GM12878 (cell line): ENCODE measurements at regions not wholly inside any gene's neighbourhood (a gene's known extent, or its start where the extent isn't known, plus 50 kb on each side); places are given as distances from the start of the nearest gene placed in this dataset.

ENCODE experiments used
- ESRRA ChIP-seq: IDR thresholded peaks from 2 replicates; pipeline ENCODE4 v1.6.1; 2012; ENCODE audit warnings: mild to moderate bottlenecking, low read length, improper control_type of control experiment
- HCFC1 ChIP-seq: fragments of 150-350 bp; IDR thresholded peaks from 2 replicates; pipeline ENCODE4 v1.6.1; 2014; ENCODE audit warnings: low read length
- POLR2AphosphoS5 ChIP-seq: IDR thresholded peaks from 2 replicates; pipeline ENCODE4 v1.6.1; 2011; ENCODE audit warnings: mild to moderate bottlenecking, low read length, inconsistent platforms
- SP1 ChIP-seq: IDR thresholded peaks from one replicate; pipeline ENCODE4 v1.6.1; 2011; ENCODE audit warnings: low read depth, low read length
- TF ChIP-seq, protein P1 (sequence below), 3 experiments: IDR thresholded peaks in 2 of 3; conservative IDR thresholded peaks in 1 of 3; 2 replicates each; pipeline ENCODE4 v1.5.1; 2011; ENCODE audit warnings: low read depth in 3 of 3, low read length in 3 of 3, mild to moderate bottlenecking in 3 of 3, control low read depth in 2 of 3, moderate library complexity in 2 of 3, inconsistent platforms in 1 of 3, mixed read lengths in 1 of 3; ENCODE audit not compliant: control insufficient read depth in 2 of 3, insufficient read depth in 1 of 3; ENCODE audit errors: extremely low read depth in 1 of 3

DNA sequence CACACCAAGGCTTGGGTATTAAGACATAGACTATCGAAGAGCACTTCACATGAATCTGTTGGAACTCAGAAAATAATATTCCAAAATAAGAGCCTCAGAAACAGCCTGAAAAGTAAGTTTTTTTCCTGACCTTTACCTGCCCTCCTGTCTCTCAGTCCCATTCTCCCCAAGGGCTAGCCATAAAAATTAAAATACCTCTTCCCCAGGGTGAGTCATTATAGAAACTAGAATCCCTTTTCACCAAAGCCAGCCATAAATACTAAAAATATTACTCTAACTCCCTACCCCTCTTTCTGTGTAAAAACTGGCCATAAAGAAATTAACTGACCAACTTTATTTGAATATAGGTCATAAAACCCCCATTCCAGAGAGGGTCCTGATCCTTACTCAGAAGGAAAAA, 87.9 kb upstream of the TMEM106B start:
- TF ChIP-seq HCFC1 (no peak), POLR2AphosphoS5 (no peak), ESRRA (no peak), SP1 (no peak)
- TF ChIP-seq, protein P1, sequence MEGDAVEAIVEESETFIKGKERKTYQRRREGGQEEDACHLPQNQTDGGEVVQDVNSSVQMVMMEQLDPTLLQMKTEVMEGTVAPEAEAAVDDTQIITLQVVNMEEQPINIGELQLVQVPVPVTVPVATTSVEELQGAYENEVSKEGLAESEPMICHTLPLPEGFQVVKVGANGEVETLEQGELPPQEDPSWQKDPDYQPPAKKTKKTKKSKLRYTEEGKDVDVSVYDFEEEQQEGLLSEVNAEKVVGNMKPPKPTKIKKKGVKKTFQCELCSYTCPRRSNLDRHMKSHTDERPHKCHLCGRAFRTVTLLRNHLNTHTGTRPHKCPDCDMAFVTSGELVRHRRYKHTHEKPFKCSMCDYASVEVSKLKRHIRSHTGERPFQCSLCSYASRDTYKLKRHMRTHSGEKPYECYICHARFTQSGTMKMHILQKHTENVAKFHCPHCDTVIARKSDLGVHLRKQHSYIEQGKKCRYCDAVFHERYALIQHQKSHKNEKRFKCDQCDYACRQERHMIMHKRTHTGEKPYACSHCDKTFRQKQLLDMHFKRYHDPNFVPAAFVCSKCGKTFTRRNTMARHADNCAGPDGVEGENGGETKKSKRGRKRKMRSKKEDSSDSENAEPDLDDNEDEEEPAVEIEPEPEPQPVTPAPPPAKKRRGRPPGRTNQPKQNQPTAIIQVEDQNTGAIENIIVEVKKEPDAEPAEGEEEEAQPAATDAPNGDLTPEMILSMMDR (IDR thresholded peaks at IDR 0.05 in 2 of 3, conservative IDR thresholded peaks at IDR 0.05 in 1 of 3; ENCODE audit: control insufficient read depth in 2 of 3, extremely low read depth in 1 of 3, insufficient read depth in 1 of 3, low read depth in 3 of 3, low read length in 3 of 3): no peak
